ENCODE measurements at regions not wholly inside any gene's neighbourhood (a gene's known extent, or its start where the extent isn't known, plus 50 kb on each side); places are given as distances from the start of the nearest gene placed in this dataset.

GRCh38 chr5:97914483-97914882 lies 731.4 kb upstream of the RIOK2 start:
- ATAC-seq = no peak

GRCh38 chr5:97915106-97915505 lies 732.1 kb upstream of the RIOK2 start:
- no peak for ATAC-seq
- no peak for TF ChIP-seq ZNF70 (CRISPR knock-in tag; IDR thresholded peaks at IDR 0.05)
- no peak for TF ChIP-seq OSR1 (CRISPR knock-in tag; IDR thresholded peaks at IDR 0.05)
- no peak for TF ChIP-seq ZC3H10 (CRISPR knock-in tag; IDR thresholded peaks at IDR 0.05)
- no peak for TF ChIP-seq PPARA (CRISPR knock-in tag; IDR thresholded peaks at IDR 0.05; ENCODE audit: borderline replicate concordance)
- no peak for TF ChIP-seq ZFP3 (CRISPR knock-in tag; IDR thresholded peaks at IDR 0.05)

More at GRCh38 chr5:97914483-97914882, 731.4 kb upstream of the RIOK2 start:
- TF ChIP-seq CREB5 (CRISPR knock-in tag; IDR thresholded peaks at IDR 0.05; ENCODE audit: low read depth) (no peak), ZFP3 (CRISPR knock-in tag; IDR thresholded peaks at IDR 0.05) (no peak), POU6F1 (CRISPR knock-in tag; IDR thresholded peaks at IDR 0.05; ENCODE audit: borderline replicate concordance, low read depth) (no peak), TCF4 (CRISPR knock-in tag; IDR thresholded peaks at IDR 0.05; ENCODE audit: borderline replicate concordance) (no peak), TOX (CRISPR knock-in tag; IDR thresholded peaks at IDR 0.05; ENCODE audit: borderline replicate concordance) (no peak), CSDC2 (CRISPR knock-in tag; IDR thresholded peaks at IDR 0.05) (no peak), GLIS3 (CRISPR knock-in tag; IDR thresholded peaks at IDR 0.05) (no peak)

- ATAC-seq = no peak
- no peak for TF ChIP-seq CREB5 (CRISPR knock-in tag; IDR thresholded peaks at IDR 0.05; ENCODE audit: low read depth)
- TF ChIP-seq ZFP3 (CRISPR knock-in tag; IDR thresholded peaks at IDR 0.05) = no peak
- TF ChIP-seq TSHZ2 (CRISPR knock-in tag; IDR thresholded peaks at IDR 0.05) = no peak
- no peak for TF ChIP-seq BACH2 (CRISPR knock-in tag; IDR thresholded peaks at IDR 0.05; ENCODE audit: borderline replicate concordance)
- TF ChIP-seq ZNF8 (CRISPR knock-in tag; IDR thresholded peaks at IDR 0.05) = no peak
- TF ChIP-seq CSRNP3 (CRISPR knock-in tag; IDR thresholded peaks at IDR 0.05) = no peak
- TF ChIP-seq GLIS3 (CRISPR knock-in tag; IDR thresholded peaks at IDR 0.05) = no peak
- no peak for TF ChIP-seq PATZ1 (CRISPR knock-in tag; IDR thresholded peaks at IDR 0.05; ENCODE audit: borderline replicate concordance)
- TF ChIP-seq PPARA (CRISPR knock-in tag; IDR thresholded peaks at IDR 0.05; ENCODE audit: borderline replicate concordance) = no peak
- TF ChIP-seq ESRRG (CRISPR knock-in tag; IDR thresholded peaks at IDR 0.05) = no peak
- no peak for TF ChIP-seq POU6F1 (CRISPR knock-in tag; IDR thresholded peaks at IDR 0.05; ENCODE audit: borderline replicate concordance, low read depth)
- no peak for TF ChIP-seq ZNF70 (CRISPR knock-in tag; IDR thresholded peaks at IDR 0.05)
- TF ChIP-seq CSDC2 (CRISPR knock-in tag; IDR thresholded peaks at IDR 0.05) = no peak
Observed at GRCh38 chr5:97918057-97918456, 735.0 kb upstream of the RIOK2 start.
